H1 (cell line): ENCODE measurements at regions not wholly inside any gene's neighbourhood (a gene's known extent, or its start where the extent isn't known, plus 50 kb on each side); places are given as distances from the start of the nearest gene placed in this dataset.
"Not testable (repeated sequence)": the region's sequence is repeated elsewhere in the genome, so short reads cannot be mapped to it uniquely, and the experiment has no call there.

Experiments used
- CTCF ChIA-PET: fragments of 300-600 bp; sonication (Branson Sonifier 250); formaldehyde crosslinking; loops from one replicate; lab custom pipeline; 2021; ENCODE audit not compliant: partially characterized antibody; lab: Charles Lee
- POLR2A ChIA-PET: fragments of 300-600 bp; sonication (Branson Sonifier 250); formaldehyde crosslinking; loops from one replicate; lab custom pipeline; 2021; ENCODE audit warnings: inconsistent platforms; ENCODE audit not compliant: partially characterized antibody; lab: Charles Lee
- DNase-seq, 2 experiments: peaks; one replicate each; pipeline versions ENCODE4 v3.0.0 to v3.0.0-alpha.2; 2010 to 2022; ENCODE audit warnings: low spot score in 2 of 2, low read depth in 1 of 2, mixed read lengths in 1 of 2
- FAIRE-seq: peaks from 2 replicates; lab custom pipeline; 2011; peaks lifted over from hg19 to GRCh38; lab: Jason Lieb, UNC
- H2AFZ ChIP-seq: 2 replicates; pipeline ENCODE4 v1.8.1; 2012; ENCODE audit warnings: low read length, inconsistent platforms
- H2AK5ac ChIP-seq: 2 replicates; pipeline ENCODE4 v1.6.1; 2013; ENCODE audit warnings: low read depth, low read length
- H2BK120ac ChIP-seq: replicated peaks from 2 replicates; pipeline ENCODE3; 2013; ENCODE audit warnings: low read depth, low read length, inconsistent platforms
- H2BK12ac ChIP-seq: 2 replicates; pipeline ENCODE4 v1.6.1; 2013; ENCODE audit warnings: low read depth, low read length
- H2BK15ac ChIP-seq: 2 replicates; pipeline ENCODE4 v1.6.1; 2013; ENCODE audit warnings: low read length
- H2BK20ac ChIP-seq: 2 replicates; pipeline ENCODE4 v1.6.1; 2013; ENCODE audit warnings: low read length
- H2BK5ac ChIP-seq: 2 replicates; pipeline ENCODE4 v1.6.1; 2013; ENCODE audit warnings: low read depth, low read length
- H3K14ac ChIP-seq: 2 replicates; pipeline ENCODE4 v1.6.1; 2013; ENCODE audit warnings: inconsistent platforms; ENCODE audit not compliant: insufficient read length
- H3K18ac ChIP-seq: 2 replicates; pipeline ENCODE4 v1.6.1; 2013; ENCODE audit warnings: low read length; ENCODE audit errors: extremely low read depth
- H3K23ac ChIP-seq: 2 replicates; pipeline ENCODE4 v1.6.1; 2013; ENCODE audit warnings: inconsistent platforms; ENCODE audit not compliant: insufficient read length
- H3K23me2 ChIP-seq: 2 replicates; pipeline ENCODE4 v1.6.1; 2013; ENCODE audit warnings: low read depth, low read length
- H3K27ac ChIP-seq: 2 replicates; pipeline ENCODE4 v1.6.1; 2011; ENCODE audit warnings: low read depth, low read length, inconsistent platforms
- H3K27me3 ChIP-seq, 4 experiments: replicated peaks in 1 of 4; 1 replicate in 1 of 4; 2 replicates in 3 of 4; pipeline versions ENCODE4 v1.6.1 to v1.8.1; 2011 to 2013; ENCODE audit warnings: low read length in 3 of 4, mild to moderate bottlenecking in 3 of 4, inconsistent platforms in 2 of 4, mixed read lengths in 2 of 4, moderate library complexity in 1 of 4; ENCODE audit not compliant: control insufficient read depth in 3 of 4, insufficient read depth in 3 of 4; ENCODE audit errors: extremely low read depth in 1 of 4
- H3K36me3 ChIP-seq, 4 experiments: 2 replicates each; pipeline versions ENCODE4 v1.6.1 to v1.8.1; 2011 to 2013; ENCODE audit warnings: mild to moderate bottlenecking in 4 of 4, low read length in 3 of 4, moderate library complexity in 2 of 4, control low read depth in 1 of 4, inconsistent platforms in 1 of 4; ENCODE audit not compliant: insufficient read depth in 4 of 4, control insufficient read depth in 2 of 4
- H3K4ac ChIP-seq: replicated peaks from 2 replicates; pipeline ENCODE3; 2013; ENCODE audit warnings: low read length, low read depth, mixed read lengths, inconsistent platforms; ENCODE audit not compliant: insufficient read length
- H3K4me1 ChIP-seq, 4 experiments: replicated peaks in 1 of 4; 1 replicate in 1 of 4; 2 replicates in 3 of 4; pipeline versions ENCODE4 v1.6.1 to v1.8.1; 2011 to 2013; ENCODE audit warnings: low read length in 3 of 4, inconsistent platforms in 2 of 4, mixed read lengths in 1 of 4; ENCODE audit not compliant: insufficient read depth in 4 of 4, control insufficient read depth in 3 of 4
- H3K4me2 ChIP-seq, 2 experiments: 2 replicates each; pipeline versions ENCODE4 v1.6.1 to v1.8.1; 2011 to 2013; ENCODE audit warnings: low read depth in 2 of 2, low read length in 2 of 2, control low read depth in 1 of 2, inconsistent platforms in 1 of 2, mild to moderate bottlenecking in 1 of 2; ENCODE audit not compliant: insufficient read depth in 1 of 2
- H3K4me3 ChIP-seq, 4 experiments: fragments of 200-600, 300-600 bp in 1 of 4; sonication (generic), shearing (Covaris generic), sonication (Bioruptor Twin) in 1 of 4; 2 replicates each; pipeline versions ENCODE4 v1.5.1 to v1.8.1; 2011 to 2016; ENCODE audit warnings: low read length in 4 of 4, low read depth in 3 of 4, control low read depth in 2 of 4, inconsistent platforms in 2 of 4, mild to moderate bottlenecking in 2 of 4, mixed read lengths in 1 of 4, moderate library complexity in 1 of 4; ENCODE audit not compliant: insufficient read depth in 2 of 4; ENCODE audit errors: extremely low read depth in 1 of 4
- H3K56ac ChIP-seq: replicated peaks from 2 replicates; pipeline ENCODE3; 2013; ENCODE audit warnings: low read depth, mild to moderate bottlenecking, mixed read lengths, low read length, inconsistent platforms; ENCODE audit not compliant: insufficient read length
- H3K79me1 ChIP-seq: 2 replicates; pipeline ENCODE4 v1.6.1; 2013; ENCODE audit warnings: low read depth, low read length, control low read depth
- H3K79me2 ChIP-seq, 2 experiments: 2 replicates each; pipeline versions ENCODE4 v1.6.1 to v1.8.1; 2012 to 2013; ENCODE audit warnings: low read length in 2 of 2, mild to moderate bottlenecking in 2 of 2, inconsistent platforms in 1 of 2; ENCODE audit not compliant: insufficient read depth in 2 of 2, control insufficient read depth in 1 of 2
- H3K9ac ChIP-seq, 4 experiments: replicated peaks in 1 of 4; 1 replicate in 1 of 4; 2 replicates in 3 of 4; pipeline versions ENCODE4 v1.6.1 to v1.8.1; 2011 to 2013; ENCODE audit warnings: low read depth in 3 of 4, low read length in 3 of 4, control low read depth in 2 of 4, mild to moderate bottlenecking in 2 of 4, moderate library complexity in 2 of 4, inconsistent platforms in 1 of 4; ENCODE audit errors: extremely low read depth in 1 of 4
- H3K9me3 ChIP-seq, 2 experiments: 2 replicates each; pipeline versions ENCODE4 v1.6.1 to v1.8.1; 2012 to 2013; ENCODE audit warnings: mild to moderate bottlenecking in 2 of 2, moderate library complexity in 2 of 2, control low read depth in 1 of 2, inconsistent platforms in 1 of 2, low read depth in 1 of 2, low read length in 1 of 2, mixed read lengths in 1 of 2; ENCODE audit not compliant: insufficient read depth in 2 of 2
- H4K20me1 ChIP-seq, 2 experiments: replicated peaks in 1 of 2; 2 replicates each; pipeline versions ENCODE3 to v1.8.1; 2011 to 2013; ENCODE audit warnings: inconsistent platforms in 2 of 2, low read length in 2 of 2, mild to moderate bottlenecking in 1 of 2; ENCODE audit not compliant: insufficient read depth in 2 of 2, control insufficient read depth in 1 of 2
- H4K5ac ChIP-seq: 2 replicates; pipeline ENCODE4 v1.6.1; 2013; ENCODE audit warnings: low read length, low read depth, mixed read lengths, inconsistent platforms; ENCODE audit not compliant: insufficient read length
- H4K8ac ChIP-seq: 2 replicates; pipeline ENCODE4 v1.8.0; 2013; ENCODE audit warnings: mild to moderate bottlenecking, moderate library complexity, low read length, inconsistent platforms; ENCODE audit not compliant: insufficient read depth; ENCODE audit errors: extremely low read depth
- H4K91ac ChIP-seq: replicated peaks from 2 replicates; pipeline ENCODE3; 2013; ENCODE audit warnings: low read length, mixed read lengths, inconsistent platforms; ENCODE audit not compliant: insufficient read length
- WGBS, 2 experiments: shearing (Covaris generic) in 1 of 2; methylation state at CpG; one replicate each; pipeline versions ENCODE4 v1.1.6 to v1.1.7; 2013 to 2015; ENCODE audit warnings: low lambda C conversion rate in 2 of 2, mixed read lengths in 2 of 2, inconsistent platforms in 1 of 2, low coverage in 1 of 2, missing lambda C conversion rate in 1 of 2; ENCODE audit not compliant: insufficient replicate concordance in 2 of 2, insufficient coverage in 1 of 2, insufficient read length in 1 of 2; ENCODE audit errors: extremely low coverage in 1 of 2, missing lambda C conversion rate in 1 of 2; 5-methylcytosine and 5-hydroxymethylcytosine counted together

- H3K79me1 ChIP-seq, H3K18ac ChIP-seq, POLR2A ChIA-PET, H2BK20ac ChIP-seq, H3K14ac ChIP-seq, H3K4ac ChIP-seq, H3K4me3 ChIP-seq, H3K9ac ChIP-seq, H3K27ac ChIP-seq, FAIRE-seq, H3K56ac ChIP-seq, H2AK5ac ChIP-seq, H2AFZ ChIP-seq, H4K5ac ChIP-seq, H3K4me1 ChIP-seq, H2BK120ac ChIP-seq, H2BK15ac ChIP-seq, H3K23ac ChIP-seq, H3K79me2 ChIP-seq, H4K91ac ChIP-seq, H4K8ac ChIP-seq, H3K23me2 ChIP-seq, CTCF ChIA-PET, H3K4me2 ChIP-seq, H2BK5ac ChIP-seq, H4K20me1 ChIP-seq, H3K36me3 ChIP-seq, H2BK12ac ChIP-seq: not testable (repeated sequence)
- WGBS, 2 experiments = 74% methylated on average over 3 of the region's 3 CpGs; no CpG with 5 or more reads in 1 of the 2 experiments
- Histone ChIP-seq H3K27me3 (peaks cover 5 to 19% (median 14%) of the 10 kb centered on the region in 4 experiments), H3K9me3 (peaks cover 26 to 43% of the 10 kb centered on the region in 2 experiments; a peak in 3 of 4 replicates)
- peak in 1 of 2 experiments; percentile 11 for DNase-seq
Measured at GRCh38 chr22:22756551-22757201, 112.3 kb downstream of the GGTLC2 start.
